ENCODE measurements at regions not wholly inside any gene's neighbourhood (a gene's known extent, or its start where the extent isn't known, plus 50 kb on each side); places are given as distances from the start of the nearest gene placed in this dataset.
"Not testable (repeated sequence)": the region's sequence is repeated elsewhere in the genome, so short reads cannot be mapped to it uniquely, and the experiment has no call there.

- DNase-seq; H3K9me3 Mint-ChIP-seq; intact Hi-C loops (cut with micrococcal nuclease); H3K4me3 Mint-ChIP-seq; ATAC-seq (ENCODE audit: low read depth); H3K27me3 Mint-ChIP-seq; H3K27ac Mint-ChIP-seq; CTCF ChIA-PET: not testable (repeated sequence)
- peaks cover 81% of the 10 kb centered on the region for H3K4me1 Mint-ChIP-seq
- H3K36me3 Mint-ChIP-seq (ENCODE audit: low read depth), result peaks cover 22% of the 10 kb centered on the region
- POLR2A ChIA-PET, result interaction anchor here (0.8 to 1.1 kb wide), 2 partner anchors 127 to 158 kb away, joined by 3 read pairs; no protein-coding TSS in a partner anchor
Observed at GRCh38 chr14:105704492-105704891, 178.1 kb downstream of the TMEM121 start.

- ATAC-seq (ENCODE audit: low read depth); DNase-seq; CTCF ChIA-PET; H3K27me3 Mint-ChIP-seq; H3K9me3 Mint-ChIP-seq: not testable (repeated sequence)
- H3K27ac Mint-ChIP-seq, result peak overlapping the region; percentile 83
- H3K4me3 Mint-ChIP-seq, result peak overlapping the region; percentile 13
- H3K36me3 Mint-ChIP-seq (ENCODE audit: low read depth), result peaks cover 24% of the 10 kb centered on the region
- intact Hi-C loops (cut with micrococcal nuclease), result loop anchor here (5.0 kb wide), 1 partner anchor 112 kb away; no protein-coding TSS in a partner anchor
- peaks cover 81% of the 10 kb centered on the region for H3K4me1 Mint-ChIP-seq
- POLR2A ChIA-PET, result interaction anchor here (0.7 to 1.1 kb wide), 3 partner anchors 121 to 157 kb away, joined by 3 read pairs; no protein-coding TSS in a partner anchor
Observed at GRCh38 chr14:105705512-105705861, 179.1 kb downstream of the TMEM121 start.

GRCh38 chr14:105705862-105706700 is 179.7 kb downstream of the TMEM121 start:
- H3K27me3 Mint-ChIP-seq, H3K9me3 Mint-ChIP-seq, CTCF ChIA-PET: not testable (repeated sequence)
- ATAC-seq (ENCODE audit: low read depth) (peak; percentile 78), DNase-seq (peak; percentile 72)
- Mint-ChIP-seq H3K4me1 (peaks cover 75% of the 10 kb centered on the region), H3K36me3 (ENCODE audit: low read depth) (peaks cover 24% of the 10 kb centered on the region), H3K27ac (peak overlapping the region; percentile 83), H3K4me3 (peak overlapping the region; percentile 46)
- POLR2A ChIA-PET, result interaction anchor here (0.7 to 1.2 kb wide), 8 partner anchors 15 to 156 kb away, joined by 3 to 9 read pairs (median 4); no protein-coding TSS in a partner anchor
- intact Hi-C loops (cut with micrococcal nuclease), result loop anchor here (1.0 to 5.0 kb wide), 2 partner anchors 22 to 111 kb away; no protein-coding TSS in a partner anchor

- not testable (repeated sequence) for H3K27me3 Mint-ChIP-seq
- peaks cover 69% of the 10 kb centered on the region for H3K4me1 Mint-ChIP-seq
Observed at GRCh38 chr14:105706701-105707019, 180.3 kb downstream of the TMEM121 start.

GRCh38 chr14:105707099-105707498 is 180.7 kb downstream of the TMEM121 start:
- ATAC-seq (ENCODE audit: low read depth); H3K9me3 Mint-ChIP-seq; H3K27me3 Mint-ChIP-seq; CTCF ChIA-PET: not testable (repeated sequence)
- DNase-seq, result peak; percentile 35
- POLR2A ChIA-PET, result interaction anchor here (1.0 to 5.6 kb wide), 3 partner anchors 38 to 153 kb away, joined by 3 to 207 read pairs (median 4); no protein-coding TSS in a partner anchor
- Mint-ChIP-seq H3K4me3 (peak overlapping the region; percentile 46), H3K36me3 (ENCODE audit: low read depth) (peaks cover 17% of the 10 kb centered on the region), H3K4me1 (peaks cover 65% of the 10 kb centered on the region), H3K27ac (peak overlapping the region; percentile 83)
- intact Hi-C loops (cut with micrococcal nuclease), result loop anchor here (5.0 kb wide), 1 partner anchor 110 kb away; no protein-coding TSS in a partner anchor

More at GRCh38 chr14:105706701-105707019, 180.3 kb downstream of the TMEM121 start:
- POLR2A ChIA-PET, result interaction anchor here (0.7 to 1.2 kb wide), 6 partner anchors 15 to 155 kb away, joined by 3 to 9 read pairs (median 6); no protein-coding TSS in a partner anchor
- peak overlapping the region; percentile 83 for H3K27ac Mint-ChIP-seq
- DNase-seq; H3K9me3 Mint-ChIP-seq; ATAC-seq (ENCODE audit: low read depth); CTCF ChIA-PET: not testable (repeated sequence)
- H3K4me3 Mint-ChIP-seq, result peak overlapping the region; percentile 46
- peaks cover 20% of the 10 kb centered on the region for H3K36me3 Mint-ChIP-seq (ENCODE audit: low read depth)
- intact Hi-C loops (cut with micrococcal nuclease), result loop anchor here (1.0 to 5.0 kb wide), 2 partner anchors 22 to 111 kb away; no protein-coding TSS in a partner anchor

- DNase-seq, result peak; percentile 14
Observed at GRCh38 chr14:105707723-105708151, 181.4 kb downstream of the TMEM121 start.

GRCh38 chr14:105708251-105709134 is 182.1 kb downstream of the TMEM121 start:
- peak overlapping the region; percentile 85 for H3K27ac Mint-ChIP-seq
- CTCF ChIA-PET, result not testable (repeated sequence)

More at GRCh38 chr14:105707723-105708151, 181.4 kb downstream of the TMEM121 start:
- ATAC-seq (ENCODE audit: low read depth); H3K9me3 Mint-ChIP-seq; CTCF ChIA-PET; H3K27me3 Mint-ChIP-seq: not testable (repeated sequence)
- H3K36me3 Mint-ChIP-seq (ENCODE audit: low read depth), result peaks cover 13% of the 10 kb centered on the region
- peak overlapping the region; percentile 76 for H3K4me3 Mint-ChIP-seq
- intact Hi-C loops (cut with micrococcal nuclease), result loop anchor here (2.0 to 5.0 kb wide), 2 partner anchors 110 to 153 kb away; no protein-coding TSS in a partner anchor
- POLR2A ChIA-PET, result interaction anchor here (1.0 to 5.6 kb wide), 5 partner anchors 17 to 152 kb away, joined by 3 to 207 read pairs (median 4); no protein-coding TSS in a partner anchor
- peak overlapping the region; percentile 71 for H3K27ac Mint-ChIP-seq
- H3K4me1 Mint-ChIP-seq, result peaks cover 59% of the 10 kb centered on the region

More at GRCh38 chr14:105708251-105709134, 182.1 kb downstream of the TMEM121 start:
- intact Hi-C loops (cut with micrococcal nuclease), result loop anchor here (2.0 to 5.0 kb wide), 2 partner anchors 109 to 152 kb away; no protein-coding TSS in a partner anchor
- POLR2A ChIA-PET, result interaction anchor here (0.7 to 5.6 kb wide), 8 partner anchors 17 to 151 kb away, joined by 3 to 207 read pairs (median 6); no protein-coding TSS in a partner anchor
- H3K9me3 Mint-ChIP-seq; ATAC-seq (ENCODE audit: low read depth); H3K27me3 Mint-ChIP-seq: not testable (repeated sequence)
- Mint-ChIP-seq H3K4me3 (peak overlapping the region; percentile 75), H3K36me3 (ENCODE audit: low read depth) (peaks cover 12% of the 10 kb centered on the region), H3K4me1 (peaks cover 52% of the 10 kb centered on the region)
- DNase-seq, result peak; percentile 28
